ENCODE measurements at regions not wholly inside any gene's neighbourhood (a gene's known extent, or its start where the extent isn't known, plus 50 kb on each side); places are given as distances from the start of the nearest gene placed in this dataset.

GRCh38 chr2:151009437-151010175 is 252.1 kb downstream of the RBM43 start:
- in situ Hi-C loops (cut with MboI; ENCODE audit: low sequenced_read_pairs, unreplicated experiment): no loop called here
- TF ChIP-seq CTCF (IDR thresholded peaks at IDR 0.05; ENCODE audit: borderline replicate concordance, control extremely low read depth, extremely low read depth, insufficient read depth, missing control alignments): no peak

DNA sequence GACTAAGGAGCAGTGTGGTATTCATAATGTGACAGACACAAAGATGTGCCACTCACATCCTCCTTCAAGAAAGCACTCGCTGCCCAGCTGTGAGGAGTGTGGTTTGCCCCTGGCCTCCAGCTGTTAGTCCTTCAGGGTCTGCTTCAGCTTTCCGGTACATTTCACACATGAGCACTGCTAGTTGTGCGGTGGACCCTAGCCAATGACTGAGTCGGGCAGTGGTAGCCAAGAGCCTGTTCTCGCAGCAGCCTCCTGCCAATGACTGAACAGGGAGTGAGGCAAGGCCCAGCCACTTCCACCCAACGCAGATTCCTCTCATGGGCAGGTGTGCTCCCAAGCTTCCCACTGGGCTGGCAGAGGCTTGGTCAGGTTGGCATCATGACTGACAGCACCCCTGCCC is 254.3 kb downstream of the RBM43 start:
- in situ Hi-C loops (cut with MboI; ENCODE audit: low sequenced_read_pairs, unreplicated experiment): no loop called here
- DNase-seq (ENCODE audit: low spot score): no peak
- no peak for TF ChIP-seq CTCF (IDR thresholded peaks at IDR 0.05; ENCODE audit: borderline replicate concordance, control extremely low read depth, extremely low read depth, insufficient read depth, missing control alignments)

More at GRCh38 chr2:151009437-151010175, 252.1 kb downstream of the RBM43 start:
- no peak for DNase-seq (ENCODE audit: low spot score)

GRCh38 chr2:151002959-151003600 is 258.6 kb downstream of the RBM43 start:
- in situ Hi-C loops (cut with MboI; ENCODE audit: low sequenced_read_pairs, unreplicated experiment): no loop called here
- DNase-seq (ENCODE audit: low spot score): no peak
- no peak for TF ChIP-seq CTCF (IDR thresholded peaks at IDR 0.05; ENCODE audit: borderline replicate concordance, control extremely low read depth, extremely low read depth, insufficient read depth, missing control alignments)

GRCh38 chr2:150997702-150998440 is 263.8 kb downstream of the RBM43 start:
- no peak for DNase-seq (ENCODE audit: low spot score)
- no peak for TF ChIP-seq CTCF (IDR thresholded peaks at IDR 0.05; ENCODE audit: borderline replicate concordance, control extremely low read depth, extremely low read depth, insufficient read depth, missing control alignments)
- in situ Hi-C loops (cut with MboI; ENCODE audit: low sequenced_read_pairs, unreplicated experiment): no loop called here

- no peak for DNase-seq (ENCODE audit: low spot score)
- in situ Hi-C loops (cut with MboI; ENCODE audit: low sequenced_read_pairs, unreplicated experiment): no loop called here
- TF ChIP-seq CTCF (IDR thresholded peaks at IDR 0.05; ENCODE audit: borderline replicate concordance, control extremely low read depth, extremely low read depth, insufficient read depth, missing control alignments): no peak
These were observed 264.6 kb downstream of the RBM43 start for GRCh38 chr2:150997066-150997465.

- TF ChIP-seq CTCF (IDR thresholded peaks at IDR 0.05; ENCODE audit: borderline replicate concordance, control extremely low read depth, extremely low read depth, insufficient read depth, missing control alignments): no peak
- DNase-seq (ENCODE audit: low spot score): no peak
- in situ Hi-C loops (cut with MboI; ENCODE audit: low sequenced_read_pairs, unreplicated experiment): no loop called here
These were observed 267.6 kb downstream of the RBM43 start for GRCh38 chr2:150994076-150994475.

All from GM13976 (cell line).